GM23338 (cell line): ENCODE measurements at regions not wholly inside any gene's neighbourhood (a gene's known extent, or its start where the extent isn't known, plus 50 kb on each side); places are given as distances from the start of the nearest gene placed in this dataset.

Experiments
- ATAC-seq: fragments of 200-7000 bp; cut with Tn5 transposase; 3 replicates; pipeline ENCODE4 v1.9.1; 2020
- DNase-seq: peaks from one replicate; pipeline ENCODE4 v3.0.0-alpha.2; 2015; ENCODE audit warnings: low spot score
- H2AFZ ChIP-seq: fragments of 200-600 bp; sonication (generic); 2 replicates; pipeline ENCODE4 v1.8.0; 2016; ENCODE audit warnings: antibody characterized with exemption, mild to moderate bottlenecking, moderate library complexity
- H3F3A ChIP-seq: fragments of 200-600 bp; sonication (generic); replicated peaks from 2 replicates; pipeline ENCODE4 v1.8.0; 2017; ENCODE audit warnings: antibody characterized with exemption, mixed run types, low read depth
- H3K27ac ChIP-seq: fragments of 200-600 bp; sonication (generic); 2 replicates; pipeline ENCODE4 v1.6.1; 2016; ENCODE audit warnings: low read depth
- H3K27me3 ChIP-seq: fragments of 200-600 bp; sonication (generic); 2 replicates; pipeline ENCODE4 v1.8.0; 2016; ENCODE audit warnings: mild to moderate bottlenecking, mixed run types, moderate library complexity; ENCODE audit not compliant: insufficient read depth
- H3K36me3 ChIP-seq: fragments of 200-600 bp; sonication (generic); 2 replicates; pipeline ENCODE4 v1.8.0; 2016; ENCODE audit warnings: mild to moderate bottlenecking; ENCODE audit not compliant: insufficient read depth
- H3K4me1 ChIP-seq: fragments of 200-600 bp; sonication (generic); 2 replicates; pipeline ENCODE4 v1.8.0; 2016; ENCODE audit warnings: mild to moderate bottlenecking, moderate library complexity; ENCODE audit not compliant: insufficient read depth
- H3K4me2 ChIP-seq: fragments of 200-600 bp; sonication (generic); 2 replicates; pipeline ENCODE4 v1.7.1; 2017; ENCODE audit warnings: mixed run types
- H3K4me3 ChIP-seq: fragments of 200-600 bp; sonication (generic); 2 replicates; pipeline ENCODE4 v1.6.1; 2016; ENCODE audit warnings: mixed run types
- H3K79me2 ChIP-seq: fragments of 200-600 bp; sonication (generic); replicated peaks from 2 replicates; pipeline ENCODE4 v1.8.0; 2017; ENCODE audit warnings: mild to moderate bottlenecking; ENCODE audit not compliant: insufficient read depth
- H3K9me2 ChIP-seq: fragments of 200-600 bp; sonication (generic); 2 replicates; pipeline ENCODE4 v1.8.0; 2017; ENCODE audit not compliant: insufficient read depth
- H4K20me1 ChIP-seq: fragments of 200-600 bp; sonication (generic); replicated peaks from 2 replicates; pipeline ENCODE4 v1.8.0; 2017; ENCODE audit warnings: mild to moderate bottlenecking; ENCODE audit not compliant: insufficient read depth
- H3K27ac Mint-ChIP-seq: 2 replicates; pipeline ENCODE4 v1.8.0; 2020; ENCODE audit warnings: inconsistent platforms, mild to moderate bottlenecking, moderate library complexity, mixed read lengths
- H3K27me3 Mint-ChIP-seq: 3 replicates; pipeline ENCODE4 v1.8.0; 2022; ENCODE audit warnings: low read depth, mild to moderate bottlenecking, moderate library complexity, mixed read lengths, inconsistent platforms; ENCODE audit not compliant: insufficient read depth, poor library complexity
- H3K36me3 Mint-ChIP-seq: 3 replicates; pipeline ENCODE4 v1.8.0; 2021; ENCODE audit warnings: low read depth, mild to moderate bottlenecking, inconsistent platforms, moderate library complexity, mixed read lengths
- H3K4me1 Mint-ChIP-seq: 3 replicates; pipeline ENCODE4 v1.8.0; 2020; ENCODE audit warnings: mild to moderate bottlenecking, inconsistent platforms, mixed read lengths
- H3K4me3 Mint-ChIP-seq: 3 replicates; pipeline ENCODE4 v1.8.0; 2021; ENCODE audit warnings: moderate library complexity, mild to moderate bottlenecking, inconsistent platforms, mixed read lengths
- H3K9me3 Mint-ChIP-seq: 3 replicates; pipeline ENCODE4 v1.8.0; 2020; ENCODE audit warnings: moderate library complexity, mild to moderate bottlenecking, inconsistent platforms, mixed read lengths
- CREB1 ChIP-seq: fragments of 250-450 bp; sonication (Bioruptor Pico); IDR thresholded peaks from 2 replicates; pipeline ENCODE4 v1.5.0; 2020; ENCODE audit warnings: low read depth, mild to moderate bottlenecking, moderate library complexity
- EZH2 ChIP-seq: fragments of 200-600 bp; sonication (generic); IDR thresholded peaks from one replicate; pipeline ENCODE4 v1.8.0; 2017; ENCODE audit warnings: antibody characterized with exemption, mild to moderate bottlenecking, low read depth; ENCODE audit not compliant: unreplicated experiment
- EZH2phosphoT487 ChIP-seq: fragments of 200-600 bp; sonication (generic); IDR thresholded peaks from one replicate; pipeline ENCODE4 v1.8.1; 2018; ENCODE audit warnings: antibody characterized with exemption; ENCODE audit not compliant: unreplicated experiment
- STAT1 ChIP-seq: IDR thresholded peaks from one replicate; pipeline ENCODE4 v1.6.1; 2016; ENCODE audit warnings: antibody characterized with exemption; ENCODE audit not compliant: unreplicated experiment
- TF ChIP-seq, protein P1 (sequence below): IDR thresholded peaks from one replicate; pipeline ENCODE4 v1.6.1; 2018; ENCODE audit warnings: antibody characterized with exemption; ENCODE audit not compliant: unreplicated experiment
- TF ChIP-seq, protein P2 (sequence below): IDR thresholded peaks from 2 replicates; pipeline ENCODE4 v1.6.1; 2016; ENCODE audit warnings: antibody characterized with exemption
- TF ChIP-seq, protein P3 (sequence below): fragments of 250-450 bp; sonication (Bioruptor Pico); IDR thresholded peaks from 2 replicates; pipeline ENCODE4 v1.5.0; 2020; ENCODE audit warnings: mild to moderate bottlenecking, moderate library complexity

DNA sequence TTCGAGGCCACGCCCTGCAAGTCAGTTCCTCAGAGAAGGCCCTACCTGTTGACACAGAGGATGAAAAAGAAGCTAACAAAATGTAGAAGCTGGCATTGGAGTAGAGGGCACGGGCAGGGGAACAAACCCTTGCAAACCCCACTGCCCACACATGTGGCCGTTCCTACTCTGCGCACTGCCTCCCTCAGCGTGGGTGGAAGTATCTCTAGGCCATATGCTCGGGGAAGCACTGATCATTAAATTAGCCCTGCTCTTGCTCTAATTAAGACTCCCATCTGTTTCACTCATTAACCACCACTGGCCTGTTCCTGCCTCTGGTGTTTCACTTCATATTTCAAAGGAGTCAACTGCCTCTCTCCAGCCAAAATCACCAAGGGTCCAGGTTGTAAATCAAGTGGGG, 201.2 kb upstream of the SFSWAP start:
- Mint-ChIP-seq H3K36me3 (no peaks in the 10 kb centered on the region), H3K4me3 (no peak overlapping the region), H3K27ac (no peak overlapping the region; the same call in 1 of the 2 replicates), H3K4me1 (peaks cover 14% of the 10 kb centered on the region), H3K9me3 (no peaks in the 10 kb centered on the region), H3K27me3 (peaks cover 16% of the 10 kb centered on the region)
- H3K4me2 ChIP-seq, result no peak overlapping the region
- no peaks in the 10 kb centered on the region for H4K20me1 ChIP-seq
- no peak overlapping the region for H2AFZ ChIP-seq
- no peak overlapping the region for H3K4me3 ChIP-seq
- DNase-seq (no peak), ATAC-seq (no peak)
- H3K79me2 ChIP-seq, result no peaks in the 10 kb centered on the region
- H3K27me3 ChIP-seq, result no peaks in the 10 kb centered on the region
- TF ChIP-seq, protein P1, sequence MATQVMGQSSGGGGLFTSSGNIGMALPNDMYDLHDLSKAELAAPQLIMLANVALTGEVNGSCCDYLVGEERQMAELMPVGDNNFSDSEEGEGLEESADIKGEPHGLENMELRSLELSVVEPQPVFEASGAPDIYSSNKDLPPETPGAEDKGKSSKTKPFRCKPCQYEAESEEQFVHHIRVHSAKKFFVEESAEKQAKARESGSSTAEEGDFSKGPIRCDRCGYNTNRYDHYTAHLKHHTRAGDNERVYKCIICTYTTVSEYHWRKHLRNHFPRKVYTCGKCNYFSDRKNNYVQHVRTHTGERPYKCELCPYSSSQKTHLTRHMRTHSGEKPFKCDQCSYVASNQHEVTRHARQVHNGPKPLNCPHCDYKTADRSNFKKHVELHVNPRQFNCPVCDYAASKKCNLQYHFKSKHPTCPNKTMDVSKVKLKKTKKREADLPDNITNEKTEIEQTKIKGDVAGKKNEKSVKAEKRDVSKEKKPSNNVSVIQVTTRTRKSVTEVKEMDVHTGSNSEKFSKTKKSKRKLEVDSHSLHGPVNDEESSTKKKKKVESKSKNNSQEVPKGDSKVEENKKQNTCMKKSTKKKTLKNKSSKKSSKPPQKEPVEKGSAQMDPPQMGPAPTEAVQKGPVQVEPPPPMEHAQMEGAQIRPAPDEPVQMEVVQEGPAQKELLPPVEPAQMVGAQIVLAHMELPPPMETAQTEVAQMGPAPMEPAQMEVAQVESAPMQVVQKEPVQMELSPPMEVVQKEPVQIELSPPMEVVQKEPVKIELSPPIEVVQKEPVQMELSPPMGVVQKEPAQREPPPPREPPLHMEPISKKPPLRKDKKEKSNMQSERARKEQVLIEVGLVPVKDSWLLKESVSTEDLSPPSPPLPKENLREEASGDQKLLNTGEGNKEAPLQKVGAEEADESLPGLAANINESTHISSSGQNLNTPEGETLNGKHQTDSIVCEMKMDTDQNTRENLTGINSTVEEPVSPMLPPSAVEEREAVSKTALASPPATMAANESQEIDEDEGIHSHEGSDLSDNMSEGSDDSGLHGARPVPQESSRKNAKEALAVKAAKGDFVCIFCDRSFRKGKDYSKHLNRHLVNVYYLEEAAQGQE, result no peak
- no peak for TF ChIP-seq EZH2phosphoT487
- no peaks in the 10 kb centered on the region for H3K36me3 ChIP-seq
- H3F3A ChIP-seq, result no peaks in the 10 kb centered on the region
- H3K27ac ChIP-seq, result no peak overlapping the region
- no peaks in the 10 kb centered on the region for H3K9me2 ChIP-seq
- H3K4me1 ChIP-seq, result peaks cover 9% of the 10 kb centered on the region

DNA sequence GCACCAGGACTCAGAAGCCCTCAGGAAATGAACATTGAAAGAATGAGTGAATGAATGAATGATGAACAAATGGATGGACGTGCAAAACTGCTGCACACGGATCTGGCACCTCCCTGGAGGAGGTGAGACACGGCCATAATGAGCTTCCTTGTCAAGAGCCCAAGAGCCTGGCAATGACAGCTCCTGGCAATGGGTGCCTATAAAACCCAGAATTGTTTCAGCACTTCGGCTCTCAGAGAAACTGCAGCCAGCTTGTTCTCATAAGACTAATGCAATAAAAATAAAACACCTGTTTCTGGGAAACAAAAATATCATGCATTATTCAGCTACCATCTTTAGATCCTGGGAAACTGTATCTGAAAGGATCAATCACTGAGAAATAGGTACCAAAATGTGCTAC, 200.5 kb upstream of the SFSWAP start:
- Mint-ChIP-seq H3K27ac (no peak overlapping the region), H3K4me1 (peaks cover 14% of the 10 kb centered on the region)
- TF ChIP-seq EZH2 (no peak), STAT1 (no peak), CREB1 (CRISPR knock-in tag) (no peak)
- TF ChIP-seq, protein P1, result no peak
- TF ChIP-seq, protein P2, sequence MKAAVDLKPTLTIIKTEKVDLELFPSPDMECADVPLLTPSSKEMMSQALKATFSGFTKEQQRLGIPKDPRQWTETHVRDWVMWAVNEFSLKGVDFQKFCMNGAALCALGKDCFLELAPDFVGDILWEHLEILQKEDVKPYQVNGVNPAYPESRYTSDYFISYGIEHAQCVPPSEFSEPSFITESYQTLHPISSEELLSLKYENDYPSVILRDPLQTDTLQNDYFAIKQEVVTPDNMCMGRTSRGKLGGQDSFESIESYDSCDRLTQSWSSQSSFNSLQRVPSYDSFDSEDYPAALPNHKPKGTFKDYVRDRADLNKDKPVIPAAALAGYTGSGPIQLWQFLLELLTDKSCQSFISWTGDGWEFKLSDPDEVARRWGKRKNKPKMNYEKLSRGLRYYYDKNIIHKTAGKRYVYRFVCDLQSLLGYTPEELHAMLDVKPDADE, result no peak
- TF ChIP-seq, protein P3, sequence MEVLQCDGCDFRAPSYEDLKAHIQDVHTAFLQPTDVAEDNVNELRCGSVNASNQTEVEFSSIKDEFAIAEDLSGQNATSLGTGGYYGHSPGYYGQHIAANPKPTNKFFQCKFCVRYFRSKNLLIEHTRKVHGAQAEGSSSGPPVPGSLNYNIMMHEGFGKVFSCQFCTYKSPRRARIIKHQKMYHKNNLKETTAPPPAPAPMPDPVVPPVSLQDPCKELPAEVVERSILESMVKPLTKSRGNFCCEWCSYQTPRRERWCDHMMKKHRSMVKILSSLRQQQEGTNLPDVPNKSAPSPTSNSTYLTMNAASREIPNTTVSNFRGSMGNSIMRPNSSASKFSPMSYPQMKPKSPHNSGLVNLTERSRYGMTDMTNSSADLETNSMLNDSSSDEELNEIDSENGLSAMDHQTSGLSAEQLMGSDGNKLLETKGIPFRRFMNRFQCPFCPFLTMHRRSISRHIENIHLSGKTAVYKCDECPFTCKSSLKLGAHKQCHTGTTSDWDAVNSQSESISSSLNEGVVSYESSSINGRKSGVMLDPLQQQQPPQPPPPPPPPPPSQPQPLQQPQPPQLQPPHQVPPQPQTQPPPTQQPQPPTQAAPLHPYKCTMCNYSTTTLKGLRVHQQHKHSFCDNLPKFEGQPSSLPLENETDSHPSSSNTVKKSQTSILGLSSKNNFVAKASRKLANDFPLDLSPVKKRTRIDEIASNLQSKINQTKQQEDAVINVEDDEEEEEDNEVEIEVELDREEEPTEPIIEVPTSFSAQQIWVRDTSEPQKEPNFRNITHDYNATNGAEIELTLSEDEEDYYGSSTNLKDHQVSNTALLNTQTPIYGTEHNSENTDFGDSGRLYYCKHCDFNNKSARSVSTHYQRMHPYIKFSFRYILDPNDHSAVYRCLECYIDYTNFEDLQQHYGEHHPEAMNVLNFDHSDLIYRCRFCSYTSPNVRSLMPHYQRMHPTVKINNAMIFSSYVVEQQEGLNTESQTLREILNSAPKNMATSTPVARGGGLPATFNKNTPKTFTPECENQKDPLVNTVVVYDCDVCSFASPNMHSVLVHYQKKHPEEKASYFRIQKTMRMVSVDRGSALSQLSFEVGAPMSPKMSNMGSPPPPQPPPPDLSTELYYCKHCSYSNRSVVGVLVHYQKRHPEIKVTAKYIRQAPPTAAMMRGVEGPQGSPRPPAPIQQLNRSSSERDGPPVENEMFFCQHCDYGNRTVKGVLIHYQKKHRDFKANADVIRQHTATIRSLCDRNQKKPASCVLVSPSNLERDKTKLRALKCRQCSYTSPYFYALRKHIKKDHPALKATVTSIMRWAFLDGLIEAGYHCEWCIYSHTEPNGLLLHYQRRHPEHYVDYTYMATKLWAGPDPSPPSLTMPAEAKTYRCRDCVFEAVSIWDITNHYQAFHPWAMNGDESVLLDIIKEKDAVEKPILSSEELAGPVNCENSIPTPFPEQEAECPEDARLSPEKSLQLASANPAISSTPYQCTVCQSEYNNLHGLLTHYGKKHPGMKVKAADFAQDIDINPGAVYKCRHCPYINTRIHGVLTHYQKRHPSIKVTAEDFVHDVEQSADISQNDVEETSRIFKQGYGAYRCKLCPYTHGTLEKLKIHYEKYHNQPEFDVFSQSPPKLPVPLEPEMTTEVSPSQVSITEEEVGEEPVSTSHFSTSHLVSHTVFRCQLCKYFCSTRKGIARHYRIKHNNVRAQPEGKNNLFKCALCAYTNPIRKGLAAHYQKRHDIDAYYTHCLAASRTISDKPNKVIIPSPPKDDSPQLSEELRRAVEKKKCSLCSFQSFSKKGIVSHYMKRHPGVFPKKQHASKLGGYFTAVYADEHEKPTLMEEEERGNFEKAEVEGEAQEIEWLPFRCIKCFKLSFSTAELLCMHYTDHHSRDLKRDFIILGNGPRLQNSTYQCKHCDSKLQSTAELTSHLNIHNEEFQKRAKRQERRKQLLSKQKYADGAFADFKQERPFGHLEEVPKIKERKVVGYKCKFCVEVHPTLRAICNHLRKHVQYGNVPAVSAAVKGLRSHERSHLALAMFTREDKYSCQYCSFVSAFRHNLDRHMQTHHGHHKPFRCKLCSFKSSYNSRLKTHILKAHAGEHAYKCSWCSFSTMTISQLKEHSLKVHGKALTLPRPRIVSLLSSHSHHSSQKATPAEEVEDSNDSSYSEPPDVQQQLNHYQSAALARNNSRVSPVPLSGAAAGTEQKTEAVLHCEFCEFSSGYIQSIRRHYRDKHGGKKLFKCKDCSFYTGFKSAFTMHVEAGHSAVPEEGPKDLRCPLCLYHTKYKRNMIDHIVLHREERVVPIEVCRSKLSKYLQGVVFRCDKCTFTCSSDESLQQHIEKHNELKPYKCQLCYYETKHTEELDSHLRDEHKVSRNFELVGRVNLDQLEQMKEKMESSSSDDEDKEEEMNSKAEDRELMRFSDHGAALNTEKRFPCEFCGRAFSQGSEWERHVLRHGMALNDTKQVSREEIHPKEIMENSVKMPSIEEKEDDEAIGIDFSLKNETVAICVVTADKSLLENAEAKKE (CRISPR knock-in tag), result no peak

More for the DNA sequence above, 200.5 kb upstream of the SFSWAP start:
- no peaks in the 10 kb centered on the region for H3K79me2 ChIP-seq
- H3K27me3 ChIP-seq, result no peaks in the 10 kb centered on the region
- no peak overlapping the region for H3K4me2 ChIP-seq
- no peaks in the 10 kb centered on the region for H3K36me3 ChIP-seq
- no peaks in the 10 kb centered on the region for H4K20me1 ChIP-seq
- no peaks in the 10 kb centered on the region for H3K36me3 Mint-ChIP-seq
- H3K9me2 ChIP-seq, result no peaks in the 10 kb centered on the region
- no peaks in the 10 kb centered on the region for H3K9me3 Mint-ChIP-seq
- H3K27me3 Mint-ChIP-seq, result peaks cover 16% of the 10 kb centered on the region
- DNase-seq (no peak), ATAC-seq (no peak)
- H3K4me3 ChIP-seq, result no peak overlapping the region
- H3K4me1 ChIP-seq, result peaks cover 9% of the 10 kb centered on the region
- no peaks in the 10 kb centered on the region for H3F3A ChIP-seq
- no peak overlapping the region for H3K27ac ChIP-seq
- H3K4me3 Mint-ChIP-seq, result no peak overlapping the region
- no peak overlapping the region for H2AFZ ChIP-seq
